DND-41 (cell line): ENCODE measurements at regions not wholly inside any gene's neighbourhood (a gene's known extent, or its start where the extent isn't known, plus 50 kb on each side); places are given as distances from the start of the nearest gene placed in this dataset.

Source experiments
- EZH2 ChIP-seq: IDR thresholded peaks from 3 replicates; pipeline ENCODE4 v1.6.1; 2012; ENCODE audit warnings: borderline replicate concordance, low read depth, mild to moderate bottlenecking, moderate library complexity, low read length, inconsistent platforms; ENCODE audit not compliant: severe bottlenecking
- TF ChIP-seq, protein P1 (sequence below): IDR thresholded peaks from 2 replicates; pipeline ENCODE4 v1.5.1; 2012; ENCODE audit warnings: borderline replicate concordance, low read length, moderate library complexity, mild to moderate bottlenecking; ENCODE audit not compliant: poor library complexity, severe bottlenecking; ENCODE audit errors: extremely low read depth

DNA sequence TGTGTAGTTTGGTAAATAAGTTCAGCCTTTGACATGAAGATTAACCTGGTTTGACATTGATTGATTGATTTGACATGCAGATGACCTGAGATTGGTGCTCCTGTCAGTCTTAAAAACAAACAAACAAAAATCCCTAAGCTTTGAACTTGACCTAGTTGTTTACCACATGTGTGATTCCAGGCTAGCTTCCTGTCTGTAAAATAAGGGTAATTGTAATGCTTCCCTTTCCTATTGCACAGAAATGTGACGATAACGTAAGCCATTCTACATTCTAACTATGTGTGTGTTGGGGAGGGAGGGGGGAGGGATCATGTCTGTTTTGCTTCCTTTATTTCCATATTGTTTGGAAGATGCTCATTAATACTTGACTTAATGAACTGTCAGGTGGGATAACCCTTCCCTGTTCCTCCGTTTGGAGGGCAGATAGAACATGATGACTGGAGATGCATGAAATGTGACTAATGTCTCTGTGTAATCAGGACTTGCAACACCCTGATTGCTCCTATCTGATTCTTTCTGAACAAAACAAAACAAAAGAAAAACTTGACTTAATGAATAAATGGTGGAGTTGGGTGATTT is 106.1 kb upstream of the CLMP start:
- TF ChIP-seq, protein P1, sequence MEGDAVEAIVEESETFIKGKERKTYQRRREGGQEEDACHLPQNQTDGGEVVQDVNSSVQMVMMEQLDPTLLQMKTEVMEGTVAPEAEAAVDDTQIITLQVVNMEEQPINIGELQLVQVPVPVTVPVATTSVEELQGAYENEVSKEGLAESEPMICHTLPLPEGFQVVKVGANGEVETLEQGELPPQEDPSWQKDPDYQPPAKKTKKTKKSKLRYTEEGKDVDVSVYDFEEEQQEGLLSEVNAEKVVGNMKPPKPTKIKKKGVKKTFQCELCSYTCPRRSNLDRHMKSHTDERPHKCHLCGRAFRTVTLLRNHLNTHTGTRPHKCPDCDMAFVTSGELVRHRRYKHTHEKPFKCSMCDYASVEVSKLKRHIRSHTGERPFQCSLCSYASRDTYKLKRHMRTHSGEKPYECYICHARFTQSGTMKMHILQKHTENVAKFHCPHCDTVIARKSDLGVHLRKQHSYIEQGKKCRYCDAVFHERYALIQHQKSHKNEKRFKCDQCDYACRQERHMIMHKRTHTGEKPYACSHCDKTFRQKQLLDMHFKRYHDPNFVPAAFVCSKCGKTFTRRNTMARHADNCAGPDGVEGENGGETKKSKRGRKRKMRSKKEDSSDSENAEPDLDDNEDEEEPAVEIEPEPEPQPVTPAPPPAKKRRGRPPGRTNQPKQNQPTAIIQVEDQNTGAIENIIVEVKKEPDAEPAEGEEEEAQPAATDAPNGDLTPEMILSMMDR = no peak
- no peak for TF ChIP-seq EZH2
